HG02981 (cell line): ENCODE measurements at regions not wholly inside any gene's neighbourhood (a gene's known extent, or its start where the extent isn't known, plus 50 kb on each side); places are given as distances from the start of the nearest gene placed in this dataset.
"Not testable (repeated sequence)": the region's sequence is repeated elsewhere in the genome, so short reads cannot be mapped to it uniquely, and the experiment has no call there.

Experiments used
- ATAC-seq: cut with Tn5 transposase; IDR thresholded peaks from one replicate; pipeline ENCODE4 v1.9.1; 2021; ENCODE audit warnings: mild to moderate bottlenecking, moderate library complexity; ENCODE audit not compliant: unreplicated experiment

GRCh38 chr17:30689266-30690000, 135.1 kb downstream of the CRLF3 start:
- ATAC-seq, result not testable (repeated sequence)

GRCh38 chr17:30686538-30687479, 137.7 kb downstream of the CRLF3 start:
- ATAC-seq, result not testable (repeated sequence)

- ATAC-seq, result not testable (repeated sequence)
Observed at GRCh38 chr17:30682280-30682679, 142.2 kb downstream of the CRLF3 start.

GRCh38 chr17:30680681-30681080, 143.8 kb downstream of the CRLF3 start:
- ATAC-seq, result not testable (repeated sequence)

GRCh38 chr17:30677550-30678249, 146.8 kb downstream of the CRLF3 start:
- ATAC-seq, result no peak

GRCh38 chr17:30675777-30676492, 148.6 kb downstream of the CRLF3 start:
- ATAC-seq, result not testable (repeated sequence)

GRCh38 chr17:30669217-30669649, 155.3 kb downstream of the CRLF3 start:
- not testable (repeated sequence) for ATAC-seq

- not testable (repeated sequence) for ATAC-seq
Observed at GRCh38 chr17:30668360-30669181, 155.9 kb downstream of the CRLF3 start.

- not testable (repeated sequence) for ATAC-seq
Observed at GRCh38 chr17:30667657-30668359, 156.7 kb downstream of the CRLF3 start.

GRCh38 chr17:30666838-30667656, 157.4 kb downstream of the CRLF3 start:
- not testable (repeated sequence) for ATAC-seq

GRCh38 chr17:30663727-30664455, 160.6 kb downstream of the CRLF3 start:
- ATAC-seq, result not testable (repeated sequence)

GRCh38 chr17:30657148-30657547, 167.3 kb downstream of the CRLF3 start:
- not testable (repeated sequence) for ATAC-seq

- ATAC-seq, result not testable (repeated sequence)
Observed at GRCh38 chr17:30653038-30653437, 171.5 kb downstream of the CRLF3 start.

- not testable (repeated sequence) for ATAC-seq
Observed at GRCh38 chr17:30650149-30650548, 172.9 kb downstream of the GOSR1 start.

- not testable (repeated sequence) for ATAC-seq
Observed at GRCh38 chr17:30648015-30648620, 170.9 kb downstream of the GOSR1 start.

GRCh38 chr17:30645875-30646274, 168.7 kb downstream of the GOSR1 start:
- not testable (repeated sequence) for ATAC-seq

GRCh38 chr17:30644713-30645112, 167.5 kb downstream of the GOSR1 start:
- not testable (repeated sequence) for ATAC-seq
